Esophagus muscularis mucosa (tissue), 4 donors: ENCODE measurements at regions not wholly inside any gene's neighbourhood (a gene's known extent, or its start where the extent isn't known, plus 50 kb on each side); places are given as distances from the start of the nearest gene placed in this dataset.
A peak's percentile ranks its signal among the peaks of the same experiment; 100 is the strongest.

Experiments used
- DNase-seq: peaks from one replicate; pipeline ENCODE4 v3.0.0-alpha.2; 2017; ENCODE audit errors: extremely low spot score
- H3K27ac ChIP-seq, 4 donors: fragments of 200-600 bp; sonication (generic); replicated peaks in 1 of 4; 1 replicate in 3 of 4; 2 replicates in 1 of 4; pipeline ENCODE4 v1.5.1; 2016 to 2019; ENCODE audit warnings: mild to moderate bottlenecking in 1 of 4
- H3K27me3 ChIP-seq, 4 donors: fragments of 200-600 bp; sonication (generic); one replicate each; pipeline versions ENCODE4 v1.5.1 to v1.6.0; 2016 to 2019
- H3K36me3 ChIP-seq, 4 donors: fragments of 200-600 bp; sonication (generic); one replicate each; pipeline ENCODE4 v1.5.1; 2016 to 2019
- H3K4me1 ChIP-seq, 4 donors: fragments of 200-600 bp; sonication (generic); one replicate each; pipeline ENCODE4 v1.5.1; 2016 to 2019
- H3K4me3 ChIP-seq, 4 donors: fragments of 200-600 bp; sonication (generic); 1 replicate in 2 of 4; 2 replicates in 2 of 4; pipeline ENCODE4 v1.5.1; 2016 to 2019; ENCODE audit warnings: mild to moderate bottlenecking in 4 of 4, moderate library complexity in 1 of 4
- H3K9me3 ChIP-seq, 4 donors: fragments of 200-600 bp; sonication (generic); 1 replicate in 3 of 4; 2 replicates in 1 of 4; pipeline ENCODE4 v1.5.1; 2016 to 2019
- CTCF ChIP-seq, 3 experiments: fragments of 200-600 bp in 2 of 3; fragments of 450-650 bp in 1 of 3; sonication (generic) in 2 of 3; IDR thresholded peaks; one replicate each; pipeline ENCODE4 v1.5.1; 2017 to 2019; ENCODE audit warnings: antibody characterized with exemption in 3 of 3, mild to moderate bottlenecking in 2 of 3, moderate library complexity in 1 of 3
- EP300 ChIP-seq: sonication (generic); formaldehyde crosslinking; IDR thresholded peaks from one replicate; pipeline ENCODE4 v1.6.1; 2017; ENCODE audit warnings: antibody characterized with exemption
- POLR2A ChIP-seq: fragments of 450-650 bp; IDR thresholded peaks from one replicate; pipeline ENCODE4 v1.6.1; 2017; ENCODE audit warnings: antibody characterized with exemption, moderate library complexity, mild to moderate bottlenecking, low read depth
- POLR2AphosphoS5 ChIP-seq, 2 donors: sonication (generic); formaldehyde crosslinking; IDR thresholded peaks; one replicate each; pipeline ENCODE4 v1.6.1; 2017; ENCODE audit warnings: antibody characterized with exemption in 2 of 2
- WGBS: methylation state at CpG from one replicate; pipeline ENCODE4 v1.1.5; 2018; 5-methylcytosine and 5-hydroxymethylcytosine counted together
- intact Hi-C: fragments of 100-400 bp; cut with DNase I; formaldehyde crosslinking; loops from one replicate; pipeline ENCODE4 v1.15.1; 2023

GRCh38 chr16:64745258-64745930 is 376.5 kb downstream of the CDH11 start:
- intact Hi-C loops = no loop called here
- Histone ChIP-seq H3K4me1 (peaks cover 0 to 27% (median 15%) of the 10 kb centered on the region in 4 donors), H3K4me3 (no peak overlapping the region), H3K27ac (peak overlapping the region in 2 of 4 donors; percentile 16 to 39), H3K27me3 (no peaks in the 10 kb centered on the region), H3K9me3 (no peaks in the 10 kb centered on the region), H3K36me3 (no peaks in the 10 kb centered on the region)
- TF ChIP-seq POLR2A (no peak), EP300 (no peak), CTCF (IDR thresholded peaks at IDR 0.05) (no peak), POLR2AphosphoS5 (IDR thresholded peaks at IDR 0.05) (no peak)
- 12% methylated on average over 4 of the region's 4 CpGs for WGBS
- no peak for DNase-seq

GRCh38 chr16:64742455-64743223 is 379.2 kb downstream of the CDH11 start:
- peaks cover 0 to 27% (median 15%) of the 10 kb centered on the region in 4 donors for H3K4me1 ChIP-seq
- 82% methylated on average over 3 of the region's 3 CpGs for WGBS
- no peak for DNase-seq
- no peaks in the 10 kb centered on the region for H3K9me3 ChIP-seq
- intact Hi-C loops = no loop called here
- no peaks in the 10 kb centered on the region for H3K27me3 ChIP-seq
- H3K27ac ChIP-seq = no peak overlapping the region
- H3K36me3 ChIP-seq = no peaks in the 10 kb centered on the region
- no peak overlapping the region for H3K4me3 ChIP-seq
- TF ChIP-seq POLR2AphosphoS5 (IDR thresholded peaks at IDR 0.05) = no peak
- TF ChIP-seq CTCF (IDR thresholded peaks at IDR 0.05) = no peak
- no peak for TF ChIP-seq POLR2A
- TF ChIP-seq EP300 = no peak

- no peaks in the 10 kb centered on the region for H3K36me3 ChIP-seq
- WGBS = 89% methylated on average over 2 of the region's 2 CpGs
- no peaks in the 10 kb centered on the region for H3K9me3 ChIP-seq
- H3K27me3 ChIP-seq = no peaks in the 10 kb centered on the region
- peaks cover 0 to 12% (median 8%) of the 10 kb centered on the region in 4 donors for H3K4me1 ChIP-seq
- no peak for DNase-seq
- no peak overlapping the region for H3K4me3 ChIP-seq
- no peak overlapping the region for H3K27ac ChIP-seq
- TF ChIP-seq POLR2A (no peak), CTCF (IDR thresholded peaks at IDR 0.05) (no peak), POLR2AphosphoS5 (IDR thresholded peaks at IDR 0.05) (no peak), EP300 (no peak)
- intact Hi-C loops = no loop called here
Observed at GRCh38 chr16:64740261-64740660, 381.6 kb downstream of the CDH11 start.

GRCh38 chr16:64738321-64738960 is 383.4 kb downstream of the CDH11 start:
- H3K4me3 ChIP-seq = no peak overlapping the region
- no peak overlapping the region for H3K27ac ChIP-seq
- H3K36me3 ChIP-seq = no peaks in the 10 kb centered on the region
- TF ChIP-seq CTCF (IDR thresholded peaks at IDR 0.05) = no peak
- TF ChIP-seq POLR2AphosphoS5 (IDR thresholded peaks at IDR 0.05) = no peak
- TF ChIP-seq EP300 = no peak
- TF ChIP-seq POLR2A = no peak
- no peaks in the 10 kb centered on the region for H3K9me3 ChIP-seq
- no peaks in the 10 kb centered on the region for H3K27me3 ChIP-seq
- intact Hi-C loops = no loop called here
- no peaks in the 10 kb centered on the region for H3K4me1 ChIP-seq
- WGBS = 95% methylated on average over 1 of the region's 1 CpG
- DNase-seq = no peak
